H9 (cell line): ENCODE measurements at regions not wholly inside any gene's neighbourhood (a gene's known extent, or its start where the extent isn't known, plus 50 kb on each side); places are given as distances from the start of the nearest gene placed in this dataset.

Experiments
- DNase-seq: peaks from one replicate; pipeline ENCODE4 v3.0.0-alpha.2; 2017
- H2AFZ ChIP-seq: one replicate; pipeline ENCODE4 v1.6.1; 2013; ENCODE audit warnings: mild to moderate bottlenecking, low read length, control low read depth, moderate library complexity
- H2AK5ac ChIP-seq: 2 replicates; pipeline ENCODE4 v1.6.1; 2013; ENCODE audit warnings: low read length, control low read depth, mixed read lengths; ENCODE audit not compliant: insufficient read length
- H2BK120ac ChIP-seq: one replicate; pipeline ENCODE4 v1.6.1; 2013; ENCODE audit warnings: low read depth, mild to moderate bottlenecking, low read length, control low read depth, inconsistent platforms; ENCODE audit not compliant: poor library complexity, severe bottlenecking
- H2BK12ac ChIP-seq: 2 replicates; pipeline ENCODE4 v1.6.1; 2013; ENCODE audit warnings: low read length, control low read depth, mixed read lengths, low read depth; ENCODE audit not compliant: insufficient read length
- H2BK15ac ChIP-seq: 2 replicates; pipeline ENCODE4 v1.6.1; 2013; ENCODE audit warnings: low read depth, low read length, control low read depth
- H2BK20ac ChIP-seq: one replicate; pipeline ENCODE4 v1.6.1; 2013; ENCODE audit warnings: low read depth, mild to moderate bottlenecking, low read length, control low read depth, inconsistent platforms; ENCODE audit not compliant: poor library complexity, severe bottlenecking
- H2BK5ac ChIP-seq: 2 replicates; pipeline ENCODE4 v1.6.1; 2013; ENCODE audit warnings: low read length, control low read depth, mixed read lengths; ENCODE audit not compliant: insufficient read length
- H3K14ac ChIP-seq: 2 replicates; pipeline ENCODE4 v1.6.1; 2013; ENCODE audit warnings: low read length, control low read depth; ENCODE audit not compliant: insufficient read depth
- H3K18ac ChIP-seq: 2 replicates; pipeline ENCODE4 v1.6.1; 2013; ENCODE audit warnings: low read depth, mild to moderate bottlenecking, mixed read lengths, low read length, control low read depth; ENCODE audit not compliant: insufficient read length
- H3K23ac ChIP-seq: 2 replicates; pipeline ENCODE4 v1.6.1; 2013; ENCODE audit warnings: low read length, control low read depth, mixed read lengths, low read depth; ENCODE audit not compliant: insufficient read length
- H3K23me2 ChIP-seq: 2 replicates; pipeline ENCODE4 v1.6.1; 2013; ENCODE audit warnings: low read depth, mild to moderate bottlenecking, mixed read lengths, low read length, control low read depth; ENCODE audit not compliant: insufficient read length, poor library complexity, severe bottlenecking
- H3K27ac ChIP-seq: 2 replicates; pipeline ENCODE4 v1.5.1; 2013; ENCODE audit warnings: low read length, control low read depth, mixed read lengths, low read depth; ENCODE audit not compliant: insufficient read length
- H3K27me3 ChIP-seq: 2 replicates; pipeline ENCODE4 v1.6.1; 2013; ENCODE audit warnings: low read length, control low read depth, inconsistent platforms; ENCODE audit not compliant: insufficient read depth
- H3K4ac ChIP-seq: 2 replicates; pipeline ENCODE4 v1.6.1; 2013; ENCODE audit warnings: low read depth, mild to moderate bottlenecking, control low read depth, inconsistent platforms, low read length, moderate library complexity
- H3K4me1 ChIP-seq: 2 replicates; pipeline ENCODE4 v1.6.1; 2013; ENCODE audit warnings: low read length, control low read depth, inconsistent platforms; ENCODE audit not compliant: insufficient read depth
- H3K4me2 ChIP-seq: 2 replicates; pipeline ENCODE4 v1.6.1; 2013; ENCODE audit warnings: low read length, control low read depth, mixed read lengths; ENCODE audit not compliant: insufficient read length, insufficient read depth
- H3K56ac ChIP-seq: 2 replicates; pipeline ENCODE4 v1.6.1; 2013; ENCODE audit warnings: low read depth, mild to moderate bottlenecking, mixed read lengths, low read length, control low read depth; ENCODE audit not compliant: insufficient read length
- H3K79me1 ChIP-seq: 2 replicates; pipeline ENCODE4 v1.6.1; 2013; ENCODE audit warnings: low read depth, mild to moderate bottlenecking, moderate library complexity, low read length, control low read depth, inconsistent platforms; ENCODE audit not compliant: insufficient read depth, poor library complexity, severe bottlenecking
- H3K79me2 ChIP-seq: 2 replicates; pipeline ENCODE4 v1.6.1; 2013; ENCODE audit warnings: low read length, control low read depth, inconsistent platforms; ENCODE audit not compliant: insufficient read depth
- H3K9ac ChIP-seq: 2 replicates; pipeline ENCODE4 v1.6.1; 2013; ENCODE audit warnings: low read length, control low read depth, mixed read lengths; ENCODE audit not compliant: insufficient read length; ENCODE audit errors: extremely low read depth
- H3K9me3 ChIP-seq: one replicate; pipeline ENCODE4 v1.6.1; 2013; ENCODE audit warnings: low read depth, low read length, inconsistent platforms; ENCODE audit not compliant: control insufficient read depth
- H3T11ph ChIP-seq: one replicate; pipeline ENCODE4 v1.6.1; 2013; ENCODE audit warnings: mild to moderate bottlenecking, low read length, control low read depth, inconsistent platforms
- H4K20me1 ChIP-seq: one replicate; pipeline ENCODE4 v1.6.1; 2013; ENCODE audit not compliant: control insufficient read depth, insufficient read length, insufficient read depth
- H4K5ac ChIP-seq: 2 replicates; pipeline ENCODE4 v1.6.1; 2013; ENCODE audit warnings: low read depth, mild to moderate bottlenecking, mixed read lengths, low read length, control low read depth; ENCODE audit not compliant: insufficient read length
- H4K8ac ChIP-seq: replicated peaks from 2 replicates; pipeline ENCODE4 v1.6.1; 2013; ENCODE audit warnings: low read length, control low read depth, mixed read lengths, low read depth; ENCODE audit not compliant: insufficient read length
- H4K91ac ChIP-seq: 2 replicates; pipeline ENCODE4 v1.6.1; 2013; ENCODE audit warnings: low read depth, mild to moderate bottlenecking, moderate library complexity, mixed read lengths, low read length, control low read depth; ENCODE audit not compliant: insufficient read length
- H3K27ac Mint-ChIP-seq, 3 experiments: 2 replicates in 2 of 3; 3 replicates in 1 of 3; pipeline ENCODE4 v1.8.0; 2020 to 2021; ENCODE audit warnings: mixed read lengths in 3 of 3, mild to moderate bottlenecking in 1 of 3, moderate library complexity in 1 of 3
- H3K27me3 Mint-ChIP-seq: 2 replicates; pipeline ENCODE4 v1.8.0; 2021; ENCODE audit warnings: low read depth, mild to moderate bottlenecking, moderate library complexity, mixed read lengths
- H3K36me3 Mint-ChIP-seq, 3 experiments: 2 replicates in 2 of 3; 3 replicates in 1 of 3; pipeline ENCODE4 v1.8.0; 2020 to 2021; ENCODE audit warnings: low read depth in 3 of 3, mixed read lengths in 3 of 3; ENCODE audit not compliant: insufficient read depth in 1 of 3
- H3K4me1 Mint-ChIP-seq, 2 experiments: 2 replicates each; pipeline ENCODE4 v1.8.0; 2020; ENCODE audit warnings: mixed read lengths in 2 of 2
- H3K4me3 Mint-ChIP-seq, 2 experiments: 2 replicates in 1 of 2; 3 replicates in 1 of 2; pipeline ENCODE4 v1.8.0; 2020 to 2021; ENCODE audit warnings: mild to moderate bottlenecking in 2 of 2, mixed read lengths in 2 of 2, moderate library complexity in 1 of 2
- H3K9me3 Mint-ChIP-seq, 2 experiments: 2 replicates in 1 of 2; 3 replicates in 1 of 2; pipeline ENCODE4 v1.8.0; 2020; ENCODE audit warnings: mild to moderate bottlenecking in 2 of 2, mixed read lengths in 2 of 2, moderate library complexity in 1 of 2
- WGBS: extraction: QIAGEN DNeasy Blood & Tissue Kit; methylation state at CpG from one replicate; pipeline ENCODE4 v1.1.7; 2013; ENCODE audit warnings: missing lambda C conversion rate, low lambda C conversion rate, mixed read lengths; ENCODE audit not compliant: insufficient read length; ENCODE audit errors: extremely low coverage; 5-methylcytosine and 5-hydroxymethylcytosine counted together
- TF ChIP-seq, protein P1 (sequence below): fragments of 200-600 bp; sonication (generic); conservative IDR thresholded peaks from 3 replicates; pipeline ENCODE4 v1.8.0; 2021; ENCODE audit warnings: antibody characterized with exemption, mild to moderate bottlenecking

GRCh38 chr6:113562248-113562647 lies 294.9 kb upstream of the MARCKS start:
- H3K56ac ChIP-seq, result no peak overlapping the region
- no peak for DNase-seq
- Mint-ChIP-seq H3K4me1 (peaks cover 38 to 39% of the 10 kb centered on the region in 2 experiments), H3K9me3 (no peaks in the 10 kb centered on the region), H3K36me3 (no peaks in the 10 kb centered on the region), H3K27ac (no peak overlapping the region), H3K27me3 (peaks cover 14% of the 10 kb centered on the region), H3K4me3 (no peak overlapping the region)
- peaks cover 4% of the 10 kb centered on the region; the same call in 1 of the 2 replicates for H3K4me1 ChIP-seq
- H4K8ac ChIP-seq, result no peak overlapping the region
- no peak overlapping the region for H2BK15ac ChIP-seq
- no peak overlapping the region for H4K5ac ChIP-seq
- no peak overlapping the region for H3K23ac ChIP-seq
- TF ChIP-seq, protein P1, sequence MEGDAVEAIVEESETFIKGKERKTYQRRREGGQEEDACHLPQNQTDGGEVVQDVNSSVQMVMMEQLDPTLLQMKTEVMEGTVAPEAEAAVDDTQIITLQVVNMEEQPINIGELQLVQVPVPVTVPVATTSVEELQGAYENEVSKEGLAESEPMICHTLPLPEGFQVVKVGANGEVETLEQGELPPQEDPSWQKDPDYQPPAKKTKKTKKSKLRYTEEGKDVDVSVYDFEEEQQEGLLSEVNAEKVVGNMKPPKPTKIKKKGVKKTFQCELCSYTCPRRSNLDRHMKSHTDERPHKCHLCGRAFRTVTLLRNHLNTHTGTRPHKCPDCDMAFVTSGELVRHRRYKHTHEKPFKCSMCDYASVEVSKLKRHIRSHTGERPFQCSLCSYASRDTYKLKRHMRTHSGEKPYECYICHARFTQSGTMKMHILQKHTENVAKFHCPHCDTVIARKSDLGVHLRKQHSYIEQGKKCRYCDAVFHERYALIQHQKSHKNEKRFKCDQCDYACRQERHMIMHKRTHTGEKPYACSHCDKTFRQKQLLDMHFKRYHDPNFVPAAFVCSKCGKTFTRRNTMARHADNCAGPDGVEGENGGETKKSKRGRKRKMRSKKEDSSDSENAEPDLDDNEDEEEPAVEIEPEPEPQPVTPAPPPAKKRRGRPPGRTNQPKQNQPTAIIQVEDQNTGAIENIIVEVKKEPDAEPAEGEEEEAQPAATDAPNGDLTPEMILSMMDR, result no peak
- no peak overlapping the region for H2AK5ac ChIP-seq
- no peak overlapping the region for H2BK20ac ChIP-seq
- H3K4me2 ChIP-seq, result no peak overlapping the region
- H3K79me1 ChIP-seq, result no peaks in the 10 kb centered on the region
- no peak overlapping the region for H3K9ac ChIP-seq
- H2BK5ac ChIP-seq, result no peak overlapping the region
- H3K79me2 ChIP-seq, result no peaks in the 10 kb centered on the region
- no peak overlapping the region for H2AFZ ChIP-seq
- no peak overlapping the region for H2BK120ac ChIP-seq
- no peak overlapping the region for H3K18ac ChIP-seq
- H3T11ph ChIP-seq, result no peak overlapping the region
- H4K91ac ChIP-seq, result no peak overlapping the region
- H3K4ac ChIP-seq, result no peak overlapping the region
- no peak overlapping the region for H2BK12ac ChIP-seq
- WGBS, result no CpG with 5 or more reads among the region's 2 CpGs
- no peak overlapping the region for H3K27ac ChIP-seq
- no peaks in the 10 kb centered on the region for H3K23me2 ChIP-seq
- H3K27me3 ChIP-seq, result no peaks in the 10 kb centered on the region
- no peaks in the 10 kb centered on the region for H4K20me1 ChIP-seq
- no peak overlapping the region for H3K14ac ChIP-seq
- H3K9me3 ChIP-seq, result no peaks in the 10 kb centered on the region
